HCT116 (cell line): ENCODE measurements at regions not wholly inside any gene's neighbourhood (a gene's known extent, or its start where the extent isn't known, plus 50 kb on each side); places are given as distances from the start of the nearest gene placed in this dataset.

Experiments used
- ATAC-seq: fragments of 200-7000 bp; cut with Tn5 transposase; 2 replicates; pipeline ENCODE4 v1.9.1; 2020; ENCODE audit warnings: mild to moderate bottlenecking, moderate library complexity
- BruUV-seq: library from RNA; stranded (reverse); fragments of 400-500 nt; replicated peaks from 2 replicates; lab custom pipeline; 2021; lab: Mats Ljungman, UMichigan
- CTCF ChIA-PET: fragments of 300-600 bp; sonication (Branson Sonifier 250); formaldehyde crosslinking; loops from one replicate; lab custom pipeline; 2021; ENCODE audit warnings: antibody characterized with exemption; lab: Charles Lee
- POLR2A ChIA-PET: fragments of 300-600, 350-600 bp; sonication (Branson Sonifier 250); formaldehyde crosslinking; loops from one replicate; lab custom pipeline; 2021; ENCODE audit warnings: antibody characterized with exemption; lab: Charles Lee
- RAD21 ChIA-PET, 2 experiments: fragments of 300-600 bp; sonication (Branson Sonifier 250); formaldehyde crosslinking; loops; one replicate each; lab custom pipeline; 2023; ENCODE audit warnings: low total read pairs in 2 of 2; ENCODE audit not compliant: uncharacterized antibody in 2 of 2, unreplicated experiment in 2 of 2, low non-redundant PET in 1 of 2; lab: Charles Lee
- DNase-seq: peaks from one replicate; pipeline ENCODE4 v3.0.0-alpha.2; 2010; ENCODE audit warnings: low read depth, low spot score
- H2AFZ ChIP-seq: fragments of 200-600 bp; shearing (Covaris generic), sonication (generic); 2 replicates; pipeline ENCODE4 v1.6.1; 2017; ENCODE audit warnings: low read depth, mixed run types, mixed read lengths, antibody characterized with exemption, low read length; ENCODE audit not compliant: poor library complexity, severe bottlenecking
- H3K27ac ChIP-seq: 2 replicates; pipeline ENCODE4 v1.5.1; 2012; ENCODE audit warnings: low read depth, low read length
- H3K27me3 ChIP-seq: fragments of 200-600 bp; sonication (generic); 2 replicates; pipeline ENCODE4 v1.6.1; 2016; ENCODE audit warnings: mixed run types, low read length, mixed read lengths; ENCODE audit not compliant: insufficient read depth
- H3K36me3 ChIP-seq, 2 experiments: fragments of 200-500 bp in 1 of 2; fragments of 200-600 bp in 1 of 2; sonication (Bioruptor generic) in 1 of 2; sonication (generic) in 1 of 2; 2 replicates each; pipeline versions ENCODE4 v1.5.1 to v1.6.1; 2014 to 2016; ENCODE audit warnings: low read length in 2 of 2, inconsistent platforms in 1 of 2, mixed read lengths in 1 of 2, mixed run types in 1 of 2; ENCODE audit not compliant: insufficient read depth in 2 of 2, control insufficient read depth in 1 of 2
- H3K4me1 ChIP-seq, 2 experiments: fragments of 200-600 bp in 1 of 2; sonication (generic) in 1 of 2; 2 replicates each; pipeline versions ENCODE4 v1.5.1 to v1.6.1; 2012 to 2017; ENCODE audit warnings: low read length in 2 of 2, inconsistent platforms in 1 of 2, mild to moderate bottlenecking in 1 of 2, mixed read lengths in 1 of 2, mixed run types in 1 of 2, moderate library complexity in 1 of 2; ENCODE audit not compliant: insufficient read depth in 2 of 2, control insufficient read depth in 1 of 2
- H3K4me2 ChIP-seq: fragments of 200-600 bp; sonication (generic); 2 replicates; pipeline ENCODE4 v1.6.1; 2017; ENCODE audit warnings: mixed run types, low read length, mixed read lengths
- H3K4me3 ChIP-seq, 2 experiments: fragments of 200-600 bp in 1 of 2; sonication (generic) in 1 of 2; replicated peaks in 1 of 2; 2 replicates each; pipeline ENCODE4 v1.5.1; 2011 to 2016; ENCODE audit warnings: low read length in 2 of 2, control low read depth in 1 of 2, low read depth in 1 of 2, mild to moderate bottlenecking in 1 of 2, mixed read lengths in 1 of 2, mixed run types in 1 of 2
- H3K79me2 ChIP-seq: fragments of 200-600 bp; sonication (generic); 2 replicates; pipeline ENCODE4 v1.6.1; 2017; ENCODE audit warnings: mild to moderate bottlenecking, mixed run types, low read length, moderate library complexity, mixed read lengths; ENCODE audit not compliant: insufficient read depth
- H3K9ac ChIP-seq: fragments of 200-600 bp; sonication (generic); 2 replicates; pipeline ENCODE4 v1.6.1; 2016; ENCODE audit warnings: low read length, mixed read lengths
- H3K9me2 ChIP-seq: fragments of 200-600 bp; sonication (generic), shearing (Covaris generic); 2 replicates; pipeline ENCODE4 v1.6.1; 2017; ENCODE audit warnings: mixed run types, mild to moderate bottlenecking, moderate library complexity; ENCODE audit not compliant: insufficient read depth
- H3K9me3 ChIP-seq, 2 experiments: fragments of 200-500 bp in 1 of 2; fragments of 200-600 bp in 1 of 2; sonication (Bioruptor generic) in 1 of 2; sonication (generic) in 1 of 2; 2 replicates each; pipeline ENCODE4 v1.6.1; 2014 to 2017; ENCODE audit warnings: low read length in 2 of 2, mixed read lengths in 2 of 2, inconsistent platforms in 1 of 2, low read depth in 1 of 2, mild to moderate bottlenecking in 1 of 2, mixed run types in 1 of 2, moderate library complexity in 1 of 2; ENCODE audit not compliant: control insufficient read depth in 1 of 2, insufficient read depth in 1 of 2
- H4K20me1 ChIP-seq: fragments of 200-600 bp; sonication (generic), shearing (Covaris generic); 2 replicates; pipeline ENCODE4 v1.6.1; 2017; ENCODE audit warnings: mixed run types, mild to moderate bottlenecking, moderate library complexity; ENCODE audit not compliant: insufficient read depth
- CEBPB ChIP-seq: IDR thresholded peaks from 2 replicates; pipeline ENCODE4 v1.6.1; 2012; ENCODE audit warnings: low read depth
- EGR1 ChIP-seq: IDR thresholded peaks from 2 replicates; pipeline ENCODE4 v1.6.1; 2012; ENCODE audit warnings: low read depth
- ELF1 ChIP-seq: IDR thresholded peaks from 2 replicates; pipeline ENCODE4 v1.6.1; 2012; ENCODE audit warnings: low read depth, borderline replicate concordance
- EZH2 ChIP-seq: fragments of 200-600 bp; sonication (generic); IDR thresholded peaks from 2 replicates; pipeline ENCODE4 v1.6.1; 2017; ENCODE audit warnings: antibody characterized with exemption, mixed run types
- EZH2phosphoT487 ChIP-seq: fragments of 200-600 bp; IDR thresholded peaks from 2 replicates; pipeline ENCODE4 v1.6.1; 2018; ENCODE audit warnings: antibody characterized with exemption, borderline replicate concordance
- JUND ChIP-seq: IDR thresholded peaks from 2 replicates; pipeline ENCODE4 v1.6.1; 2012
- POLR2A ChIP-seq: IDR thresholded peaks from 2 replicates; pipeline ENCODE4 v1.7.0; 2011; ENCODE audit warnings: borderline replicate concordance; ENCODE audit not compliant: insufficient read depth, insufficient read length; ENCODE audit errors: extremely low read depth
- POLR2AphosphoS5 ChIP-seq: IDR thresholded peaks from 2 replicates; pipeline ENCODE4 v1.6.1; 2011; ENCODE audit warnings: mild to moderate bottlenecking, low read depth, low read length, moderate library complexity
- RAD21 ChIP-seq: IDR thresholded peaks from 2 replicates; pipeline ENCODE4 v1.6.1; 2012; ENCODE audit warnings: low read depth, mild to moderate bottlenecking
- SIN3A ChIP-seq: IDR thresholded peaks from 2 replicates; pipeline ENCODE4 v1.6.1; 2012; ENCODE audit warnings: low read depth
- SRF ChIP-seq: IDR thresholded peaks from 2 replicates; pipeline ENCODE4 v1.6.1; 2012; ENCODE audit warnings: low read depth
- YY1 ChIP-seq: IDR thresholded peaks from 2 replicates; pipeline ENCODE4 v1.6.1; 2011; ENCODE audit warnings: low read length, low read depth, moderate library complexity, mild to moderate bottlenecking; ENCODE audit not compliant: insufficient replicate concordance; ENCODE audit errors: extremely low read depth
- ZFX ChIP-seq: fragments of 450-650 bp; IDR thresholded peaks from 2 replicates; pipeline ENCODE4 v1.6.1; 2017
- ZNF274 ChIP-seq: fragments of 200-500 bp; sonication (Bioruptor generic); IDR thresholded peaks from 2 replicates; pipeline ENCODE4 v1.6.1; 2014; ENCODE audit warnings: mild to moderate bottlenecking, low read depth, low read length, inconsistent platforms
- intact Hi-C: fragments of 100-400 bp; cut with micrococcal nuclease; formaldehyde crosslinking; loops from 2 replicates; pipeline ENCODE4 v1.10.0; 2022
- TF ChIP-seq, protein P1 (sequence below): IDR thresholded peaks from 2 replicates; pipeline ENCODE4 v1.6.1; 2012
- TF ChIP-seq, protein P2 (sequence below): IDR thresholded peaks from 2 replicates; pipeline ENCODE4 v1.6.1; 2011; ENCODE audit warnings: mild to moderate bottlenecking, low read length, moderate library complexity; ENCODE audit not compliant: insufficient replicate concordance; ENCODE audit errors: extremely low read depth
- TF ChIP-seq, protein P3 (sequence below), 3 experiments: fragments of 200-600 bp in 1 of 3; sonication (generic) in 1 of 3; IDR thresholded peaks in 2 of 3; conservative IDR thresholded peaks in 1 of 3; 2 replicates each; pipeline ENCODE4 v1.5.1; 2012 to 2017; ENCODE audit warnings: low read depth in 2 of 3, low read length in 2 of 3, antibody characterized with exemption in 1 of 3, borderline replicate concordance in 1 of 3, control low read depth in 1 of 3, mild to moderate bottlenecking in 1 of 3, mixed read lengths in 1 of 3, mixed run types in 1 of 3, moderate library complexity in 1 of 3; ENCODE audit not compliant: insufficient read depth in 1 of 3
- TF ChIP-seq, protein P4 (sequence below): IDR thresholded peaks from 2 replicates; pipeline ENCODE4 v1.6.1; 2012; ENCODE audit warnings: low read depth
- TF ChIP-seq, protein P5 (sequence below): IDR thresholded peaks from 2 replicates; pipeline ENCODE4 v1.6.1; 2012

DNA sequence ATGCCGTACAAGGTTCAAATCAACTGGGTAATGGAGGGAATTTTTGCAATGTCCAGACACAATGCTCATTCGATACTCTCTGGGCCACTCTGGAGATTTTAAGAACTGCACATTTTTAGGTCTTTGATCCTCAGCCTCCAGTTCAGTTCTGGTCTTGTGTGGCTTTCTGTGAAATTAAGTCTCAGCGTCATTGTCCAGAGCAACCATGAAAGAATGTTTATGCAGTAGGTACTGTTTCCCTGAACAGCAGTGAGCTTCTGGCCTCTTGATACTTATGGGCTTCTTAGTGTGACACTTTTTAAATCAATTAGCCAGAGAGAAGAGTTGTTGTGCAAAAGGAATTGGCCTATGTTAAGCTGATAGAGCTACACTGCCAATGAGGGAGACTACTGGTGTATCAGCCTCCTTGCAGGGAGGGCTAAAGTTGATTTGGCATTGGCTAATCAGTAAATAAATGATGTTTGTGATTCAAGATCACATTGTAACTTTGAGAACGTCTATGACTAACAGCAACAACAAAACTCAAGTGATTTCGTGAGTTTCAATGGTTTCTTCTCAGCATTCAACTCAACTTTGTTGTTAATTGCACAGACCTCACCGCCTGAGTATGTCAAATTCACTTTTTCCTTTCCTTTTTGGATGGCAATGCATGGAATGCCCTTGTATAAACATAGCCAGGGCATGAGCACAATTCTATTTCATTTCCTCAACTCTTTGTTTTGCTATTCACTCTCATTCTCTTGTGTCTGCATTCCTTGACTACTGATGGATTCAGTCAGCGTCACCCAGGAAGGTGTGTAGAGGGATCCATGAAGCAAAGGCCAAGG is 85.1 kb downstream of the GJA1 start:
- no peak overlapping the region for H3K4me2 ChIP-seq
- ATAC-seq (no peak), DNase-seq (no peak)

More for the DNA sequence above, 85.1 kb downstream of the GJA1 start:
- no peak for TF ChIP-seq ELF1
- TF ChIP-seq, protein P1, sequence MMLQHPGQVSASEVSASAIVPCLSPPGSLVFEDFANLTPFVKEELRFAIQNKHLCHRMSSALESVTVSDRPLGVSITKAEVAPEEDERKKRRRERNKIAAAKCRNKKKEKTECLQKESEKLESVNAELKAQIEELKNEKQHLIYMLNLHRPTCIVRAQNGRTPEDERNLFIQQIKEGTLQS: no peak
- no peak for TF ChIP-seq SIN3A
- TF ChIP-seq SRF: no peak
- TF ChIP-seq, protein P2, sequence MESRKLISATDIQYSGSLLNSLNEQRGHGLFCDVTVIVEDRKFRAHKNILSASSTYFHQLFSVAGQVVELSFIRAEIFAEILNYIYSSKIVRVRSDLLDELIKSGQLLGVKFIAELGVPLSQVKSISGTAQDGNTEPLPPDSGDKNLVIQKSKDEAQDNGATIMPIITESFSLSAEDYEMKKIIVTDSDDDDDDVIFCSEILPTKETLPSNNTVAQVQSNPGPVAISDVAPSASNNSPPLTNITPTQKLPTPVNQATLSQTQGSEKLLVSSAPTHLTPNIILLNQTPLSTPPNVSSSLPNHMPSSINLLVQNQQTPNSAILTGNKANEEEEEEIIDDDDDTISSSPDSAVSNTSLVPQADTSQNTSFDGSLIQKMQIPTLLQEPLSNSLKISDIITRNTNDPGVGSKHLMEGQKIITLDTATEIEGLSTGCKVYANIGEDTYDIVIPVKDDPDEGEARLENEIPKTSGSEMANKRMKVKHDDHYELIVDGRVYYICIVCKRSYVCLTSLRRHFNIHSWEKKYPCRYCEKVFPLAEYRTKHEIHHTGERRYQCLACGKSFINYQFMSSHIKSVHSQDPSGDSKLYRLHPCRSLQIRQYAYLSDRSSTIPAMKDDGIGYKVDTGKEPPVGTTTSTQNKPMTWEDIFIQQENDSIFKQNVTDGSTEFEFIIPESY: no peak
- TF ChIP-seq, protein P3, sequence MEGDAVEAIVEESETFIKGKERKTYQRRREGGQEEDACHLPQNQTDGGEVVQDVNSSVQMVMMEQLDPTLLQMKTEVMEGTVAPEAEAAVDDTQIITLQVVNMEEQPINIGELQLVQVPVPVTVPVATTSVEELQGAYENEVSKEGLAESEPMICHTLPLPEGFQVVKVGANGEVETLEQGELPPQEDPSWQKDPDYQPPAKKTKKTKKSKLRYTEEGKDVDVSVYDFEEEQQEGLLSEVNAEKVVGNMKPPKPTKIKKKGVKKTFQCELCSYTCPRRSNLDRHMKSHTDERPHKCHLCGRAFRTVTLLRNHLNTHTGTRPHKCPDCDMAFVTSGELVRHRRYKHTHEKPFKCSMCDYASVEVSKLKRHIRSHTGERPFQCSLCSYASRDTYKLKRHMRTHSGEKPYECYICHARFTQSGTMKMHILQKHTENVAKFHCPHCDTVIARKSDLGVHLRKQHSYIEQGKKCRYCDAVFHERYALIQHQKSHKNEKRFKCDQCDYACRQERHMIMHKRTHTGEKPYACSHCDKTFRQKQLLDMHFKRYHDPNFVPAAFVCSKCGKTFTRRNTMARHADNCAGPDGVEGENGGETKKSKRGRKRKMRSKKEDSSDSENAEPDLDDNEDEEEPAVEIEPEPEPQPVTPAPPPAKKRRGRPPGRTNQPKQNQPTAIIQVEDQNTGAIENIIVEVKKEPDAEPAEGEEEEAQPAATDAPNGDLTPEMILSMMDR (IDR thresholded peaks at IDR 0.05 in 2 of 3, conservative IDR thresholded peaks at IDR 0.05 in 1 of 3; ENCODE audit: borderline replicate concordance in 1 of 3, insufficient read depth in 1 of 3, low read depth in 2 of 3, low read length in 2 of 3): no peak
- TF ChIP-seq, protein P4, sequence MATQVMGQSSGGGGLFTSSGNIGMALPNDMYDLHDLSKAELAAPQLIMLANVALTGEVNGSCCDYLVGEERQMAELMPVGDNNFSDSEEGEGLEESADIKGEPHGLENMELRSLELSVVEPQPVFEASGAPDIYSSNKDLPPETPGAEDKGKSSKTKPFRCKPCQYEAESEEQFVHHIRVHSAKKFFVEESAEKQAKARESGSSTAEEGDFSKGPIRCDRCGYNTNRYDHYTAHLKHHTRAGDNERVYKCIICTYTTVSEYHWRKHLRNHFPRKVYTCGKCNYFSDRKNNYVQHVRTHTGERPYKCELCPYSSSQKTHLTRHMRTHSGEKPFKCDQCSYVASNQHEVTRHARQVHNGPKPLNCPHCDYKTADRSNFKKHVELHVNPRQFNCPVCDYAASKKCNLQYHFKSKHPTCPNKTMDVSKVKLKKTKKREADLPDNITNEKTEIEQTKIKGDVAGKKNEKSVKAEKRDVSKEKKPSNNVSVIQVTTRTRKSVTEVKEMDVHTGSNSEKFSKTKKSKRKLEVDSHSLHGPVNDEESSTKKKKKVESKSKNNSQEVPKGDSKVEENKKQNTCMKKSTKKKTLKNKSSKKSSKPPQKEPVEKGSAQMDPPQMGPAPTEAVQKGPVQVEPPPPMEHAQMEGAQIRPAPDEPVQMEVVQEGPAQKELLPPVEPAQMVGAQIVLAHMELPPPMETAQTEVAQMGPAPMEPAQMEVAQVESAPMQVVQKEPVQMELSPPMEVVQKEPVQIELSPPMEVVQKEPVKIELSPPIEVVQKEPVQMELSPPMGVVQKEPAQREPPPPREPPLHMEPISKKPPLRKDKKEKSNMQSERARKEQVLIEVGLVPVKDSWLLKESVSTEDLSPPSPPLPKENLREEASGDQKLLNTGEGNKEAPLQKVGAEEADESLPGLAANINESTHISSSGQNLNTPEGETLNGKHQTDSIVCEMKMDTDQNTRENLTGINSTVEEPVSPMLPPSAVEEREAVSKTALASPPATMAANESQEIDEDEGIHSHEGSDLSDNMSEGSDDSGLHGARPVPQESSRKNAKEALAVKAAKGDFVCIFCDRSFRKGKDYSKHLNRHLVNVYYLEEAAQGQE: no peak
- TF ChIP-seq YY1: no peak
- no peak for TF ChIP-seq ZNF274
- TF ChIP-seq EZH2phosphoT487: no peak
- TF ChIP-seq POLR2A: no peak
- no peak for TF ChIP-seq EZH2
- no peak for TF ChIP-seq CEBPB
- no peak for TF ChIP-seq JUND
- no peak for TF ChIP-seq EGR1
- TF ChIP-seq RAD21: no peak
- TF ChIP-seq, protein P5, sequence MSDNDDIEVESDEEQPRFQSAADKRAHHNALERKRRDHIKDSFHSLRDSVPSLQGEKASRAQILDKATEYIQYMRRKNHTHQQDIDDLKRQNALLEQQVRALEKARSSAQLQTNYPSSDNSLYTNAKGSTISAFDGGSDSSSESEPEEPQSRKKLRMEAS: no peak
- TF ChIP-seq POLR2AphosphoS5: no peak
- TF ChIP-seq ZFX: no peak
- Histone ChIP-seq H3K4me3 (no peak overlapping the region), H3K27ac (no peak overlapping the region), H3K27me3 (no peaks in the 10 kb centered on the region), H3K79me2 (no peaks in the 10 kb centered on the region), H3K9ac (no peak overlapping the region), H3K4me1 (no peaks in the 10 kb centered on the region), H4K20me1 (no peaks in the 10 kb centered on the region), H3K9me2 (no peaks in the 10 kb centered on the region; the same call in 1 of the 2 replicates), H3K9me3 (no peaks in the 10 kb centered on the region), H2AFZ (no peak overlapping the region), H3K36me3 (no peaks in the 10 kb centered on the region)
- intact Hi-C loops: no loop called here
- BruUV-seq: no TSS peak
- ChIA-PET CTCF (no interaction called here), RAD21 (no interaction called here), POLR2A (no interaction called here)
